ENCODE measurements at regions not wholly inside any gene's neighbourhood (a gene's known extent, or its start where the extent isn't known, plus 50 kb on each side); places are given as distances from the start of the nearest gene placed in this dataset.

GRCh38 chr6:78460711-78461110, 406.6 kb upstream of the IRAK1BP1 start:
- Histone ChIP-seq H3K9me3 (peaks cover 0 to 2% of the 10 kb centered on the region in 2 donors), H3K27me3 (no peaks in the 10 kb centered on the region), H3K36me3 (no peaks in the 10 kb centered on the region), H3K27ac (no peak overlapping the region), H3K4me1 (no peaks in the 10 kb centered on the region), H3K4me3 (no peak overlapping the region)
- no peak for DNase-seq
- intact Hi-C loops (cut with DNase I): no loop called here
- no peak for ATAC-seq
- no peak for TF ChIP-seq CTCF (IDR thresholded peaks at IDR 0.05)

GRCh38 chr6:78462728-78463127, 404.6 kb upstream of the IRAK1BP1 start:
- Histone ChIP-seq H3K4me3 (no peak overlapping the region), H3K4me1 (no peaks in the 10 kb centered on the region), H3K27me3 (no peaks in the 10 kb centered on the region), H3K27ac (no peak overlapping the region), H3K9me3 (peaks cover 0 to 10% of the 10 kb centered on the region in 2 donors), H3K36me3 (no peaks in the 10 kb centered on the region)
- ATAC-seq (no peak), DNase-seq (no peak)
- intact Hi-C loops (cut with DNase I): no loop called here
- no peak for TF ChIP-seq CTCF (IDR thresholded peaks at IDR 0.05)

- H3K27me3 ChIP-seq: no peaks in the 10 kb centered on the region
- ATAC-seq: no peak
- intact Hi-C loops (cut with DNase I): no loop called here
- no peak overlapping the region for H3K4me3 ChIP-seq
- H3K27ac ChIP-seq: no peak overlapping the region
- TF ChIP-seq CTCF (IDR thresholded peaks at IDR 0.05): no peak
- H3K36me3 ChIP-seq: no peaks in the 10 kb centered on the region
- no peak for DNase-seq
- H3K4me1 ChIP-seq: no peaks in the 10 kb centered on the region
- peaks cover 0 to 11% of the 10 kb centered on the region in 2 donors for H3K9me3 ChIP-seq
Measured at GRCh38 chr6:78465059-78465634, 402.2 kb upstream of the IRAK1BP1 start.

GRCh38 chr6:78476561-78476960, 390.8 kb upstream of the IRAK1BP1 start:
- no peak for TF ChIP-seq CTCF (IDR thresholded peaks at IDR 0.05)
- Histone ChIP-seq H3K4me3 (no peak overlapping the region), H3K4me1 (no peaks in the 10 kb centered on the region), H3K9me3 (peaks cover 0 to 5% of the 10 kb centered on the region in 2 donors), H3K27me3 (no peaks in the 10 kb centered on the region), H3K27ac (no peak overlapping the region), H3K36me3 (no peaks in the 10 kb centered on the region)
- intact Hi-C loops (cut with DNase I): no loop called here
- no peak for DNase-seq
- ATAC-seq: no peak

GRCh38 chr6:78482801-78483552, 384.4 kb upstream of the IRAK1BP1 start:
- TF ChIP-seq CTCF (IDR thresholded peaks at IDR 0.05): no peak
- Histone ChIP-seq H3K9me3 (no peaks in the 10 kb centered on the region), H3K4me1 (no peaks in the 10 kb centered on the region), H3K4me3 (no peak overlapping the region), H3K36me3 (no peaks in the 10 kb centered on the region), H3K27me3 (no peaks in the 10 kb centered on the region), H3K27ac (no peak overlapping the region)
- ATAC-seq (no peak), DNase-seq (no peak)
- intact Hi-C loops (cut with DNase I): no loop called here

All from left lung (tissue), 4 donors.